ENCODE measurements at regions not wholly inside any gene's neighbourhood (a gene's known extent, or its start where the extent isn't known, plus 50 kb on each side); places are given as distances from the start of the nearest gene placed in this dataset.

DNA sequence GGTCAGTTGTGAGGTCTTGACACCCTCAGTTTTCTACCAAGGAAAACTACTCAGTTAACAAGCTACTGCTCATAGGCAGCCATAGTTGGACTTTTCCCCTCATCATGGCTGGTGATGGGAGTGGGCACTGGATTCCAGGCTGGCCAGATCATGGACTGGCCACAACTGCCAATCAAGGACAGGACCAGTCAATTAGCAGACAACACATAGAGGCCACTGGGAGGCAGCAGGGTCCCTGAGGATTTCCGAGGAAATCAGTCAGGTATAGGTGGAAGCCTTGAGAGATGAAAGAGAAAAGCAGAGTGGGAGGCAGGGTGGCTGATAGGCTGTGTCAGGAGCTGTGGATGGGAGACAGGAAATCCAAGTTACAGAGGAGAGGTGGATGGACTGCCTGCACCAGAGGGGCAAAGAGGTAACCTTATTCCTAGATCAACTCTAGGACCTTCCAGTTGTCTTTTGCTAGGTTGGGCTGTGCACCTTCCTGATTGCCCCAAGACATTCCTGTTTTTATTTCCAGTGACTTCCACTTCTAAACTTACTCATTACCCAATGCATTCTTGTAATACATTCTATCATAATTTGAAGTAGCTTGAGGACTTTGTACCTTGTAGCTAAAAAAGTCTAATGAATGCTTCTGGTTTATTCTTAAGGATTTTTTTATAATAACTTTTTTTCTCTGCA is 361.8 kb downstream of the KCNRG start:
- TF ChIP-seq, protein P1, sequence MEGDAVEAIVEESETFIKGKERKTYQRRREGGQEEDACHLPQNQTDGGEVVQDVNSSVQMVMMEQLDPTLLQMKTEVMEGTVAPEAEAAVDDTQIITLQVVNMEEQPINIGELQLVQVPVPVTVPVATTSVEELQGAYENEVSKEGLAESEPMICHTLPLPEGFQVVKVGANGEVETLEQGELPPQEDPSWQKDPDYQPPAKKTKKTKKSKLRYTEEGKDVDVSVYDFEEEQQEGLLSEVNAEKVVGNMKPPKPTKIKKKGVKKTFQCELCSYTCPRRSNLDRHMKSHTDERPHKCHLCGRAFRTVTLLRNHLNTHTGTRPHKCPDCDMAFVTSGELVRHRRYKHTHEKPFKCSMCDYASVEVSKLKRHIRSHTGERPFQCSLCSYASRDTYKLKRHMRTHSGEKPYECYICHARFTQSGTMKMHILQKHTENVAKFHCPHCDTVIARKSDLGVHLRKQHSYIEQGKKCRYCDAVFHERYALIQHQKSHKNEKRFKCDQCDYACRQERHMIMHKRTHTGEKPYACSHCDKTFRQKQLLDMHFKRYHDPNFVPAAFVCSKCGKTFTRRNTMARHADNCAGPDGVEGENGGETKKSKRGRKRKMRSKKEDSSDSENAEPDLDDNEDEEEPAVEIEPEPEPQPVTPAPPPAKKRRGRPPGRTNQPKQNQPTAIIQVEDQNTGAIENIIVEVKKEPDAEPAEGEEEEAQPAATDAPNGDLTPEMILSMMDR (IDR thresholded peaks at IDR 0.05; ENCODE audit: insufficient read depth, low read depth, low read length): no peak
- no peak for TF ChIP-seq EZH2 (IDR thresholded peaks at IDR 0.05; ENCODE audit: insufficient read depth, low read length)

Data from astrocyte (in vitro differentiated cells and primary cell).